ENCODE measurements at regions not wholly inside any gene's neighbourhood (a gene's known extent, or its start where the extent isn't known, plus 50 kb on each side); places are given as distances from the start of the nearest gene placed in this dataset.

DNA sequence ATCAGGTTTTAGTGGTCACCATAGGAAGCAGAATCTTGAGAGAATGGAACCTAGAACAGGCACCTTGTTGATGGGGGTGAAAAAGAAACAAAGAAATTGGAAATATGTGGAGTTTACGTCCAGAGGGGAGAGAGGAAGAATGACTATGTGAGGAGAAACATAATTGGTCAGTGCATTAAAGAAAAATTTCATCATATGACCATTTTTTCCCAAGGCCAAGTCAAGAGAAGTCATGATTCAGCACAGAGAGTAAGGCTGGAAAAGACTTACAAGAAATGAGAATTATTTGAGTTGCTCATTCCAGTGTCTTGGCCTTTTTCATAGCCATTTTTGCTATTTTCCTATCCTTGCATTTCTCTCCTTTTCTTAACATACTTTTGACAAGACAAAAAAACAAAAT lies 421.7 kb downstream of the EFNB2 start:
- ChIA-PET CTCF (no interaction called here), POLR2A (no interaction called here)
- H3K4me1 ChIP-seq (ENCODE audit: control insufficient read depth, insufficient read depth, low read length), result no peaks in the 10 kb centered on the region
- H3K36me3 ChIP-seq (ENCODE audit: control insufficient read depth in 2 of 2, insufficient read depth in 1 of 2, low read length in 2 of 2), result no peaks in the 10 kb centered on the region
- H3K4me3 ChIP-seq (ENCODE audit: low read depth, low read length), result no peak overlapping the region
- H3K27ac ChIP-seq (ENCODE audit: extremely low read depth, low read depth, low read length), result no peak overlapping the region
- TF ChIP-seq ZNF555 (tag by site-specific recombination; conservative IDR thresholded peaks at IDR 0.05) (no peak), ZNF707 (tag by site-specific recombination; IDR thresholded peaks at IDR 0.05) (no peak), ZNF549 (tag by site-specific recombination; IDR thresholded peaks at IDR 0.05) (no peak), OVOL3 (tag by site-specific recombination; IDR thresholded peaks at IDR 0.05) (no peak), ZNF223 (tag by site-specific recombination; IDR thresholded peaks at IDR 0.05) (no peak), ZNF121 (tag by site-specific recombination; IDR thresholded peaks at IDR 0.05) (no peak), ZNF785 (tag by site-specific recombination; IDR thresholded peaks at IDR 0.05) (no peak), PATZ1 (tag by site-specific recombination; IDR thresholded peaks at IDR 0.05) (no peak), PBX3 (CRISPR knock-in tag; IDR thresholded peaks at IDR 0.05) (no peak), SP7 (tag by site-specific recombination; IDR thresholded peaks at IDR 0.05) (no peak), PRDM2 (tag by site-specific recombination; IDR thresholded peaks at IDR 0.05; ENCODE audit: borderline replicate concordance) (no peak), HOXD13 (CRISPR knock-in tag; IDR thresholded peaks at IDR 0.05; ENCODE audit: borderline replicate concordance) (no peak), ZNF140 (tag by site-specific recombination; IDR thresholded peaks at IDR 0.05) (no peak)
- TF ChIP-seq, protein P1, sequence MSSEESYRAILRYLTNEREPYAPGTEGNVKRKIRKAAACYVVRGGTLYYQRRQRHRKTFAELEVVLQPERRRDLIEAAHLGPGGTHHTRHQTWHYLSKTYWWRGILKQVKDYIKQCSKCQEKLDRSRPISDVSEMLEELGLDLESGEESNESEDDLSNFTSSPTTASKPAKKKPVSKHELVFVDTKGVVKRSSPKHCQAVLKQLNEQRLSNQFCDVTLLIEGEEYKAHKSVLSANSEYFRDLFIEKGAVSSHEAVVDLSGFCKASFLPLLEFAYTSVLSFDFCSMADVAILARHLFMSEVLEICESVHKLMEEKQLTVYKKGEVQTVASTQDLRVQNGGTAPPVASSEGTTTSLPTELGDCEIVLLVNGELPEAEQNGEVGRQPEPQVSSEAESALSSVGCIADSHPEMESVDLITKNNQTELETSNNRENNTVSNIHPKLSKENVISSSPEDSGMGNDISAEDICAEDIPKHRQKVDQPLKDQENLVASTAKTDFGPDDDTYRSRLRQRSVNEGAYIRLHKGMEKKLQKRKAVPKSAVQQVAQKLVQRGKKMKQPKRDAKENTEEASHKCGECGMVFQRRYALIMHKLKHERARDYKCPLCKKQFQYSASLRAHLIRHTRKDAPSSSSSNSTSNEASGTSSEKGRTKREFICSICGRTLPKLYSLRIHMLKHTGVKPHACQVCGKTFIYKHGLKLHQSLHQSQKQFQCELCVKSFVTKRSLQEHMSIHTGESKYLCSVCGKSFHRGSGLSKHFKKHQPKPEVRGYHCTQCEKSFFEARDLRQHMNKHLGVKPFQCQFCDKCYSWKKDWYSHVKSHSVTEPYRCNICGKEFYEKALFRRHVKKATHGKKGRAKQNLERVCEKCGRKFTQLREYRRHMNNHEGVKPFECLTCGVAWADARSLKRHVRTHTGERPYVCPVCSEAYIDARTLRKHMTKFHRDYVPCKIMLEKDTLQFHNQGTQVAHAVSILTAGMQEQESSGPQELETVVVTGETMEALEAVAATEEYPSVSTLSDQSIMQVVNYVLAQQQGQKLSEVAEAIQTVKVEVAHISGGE (tag by site-specific recombination; conservative IDR thresholded peaks at IDR 0.05; ENCODE audit: low read depth), result no peak
- TF ChIP-seq, protein P2, sequence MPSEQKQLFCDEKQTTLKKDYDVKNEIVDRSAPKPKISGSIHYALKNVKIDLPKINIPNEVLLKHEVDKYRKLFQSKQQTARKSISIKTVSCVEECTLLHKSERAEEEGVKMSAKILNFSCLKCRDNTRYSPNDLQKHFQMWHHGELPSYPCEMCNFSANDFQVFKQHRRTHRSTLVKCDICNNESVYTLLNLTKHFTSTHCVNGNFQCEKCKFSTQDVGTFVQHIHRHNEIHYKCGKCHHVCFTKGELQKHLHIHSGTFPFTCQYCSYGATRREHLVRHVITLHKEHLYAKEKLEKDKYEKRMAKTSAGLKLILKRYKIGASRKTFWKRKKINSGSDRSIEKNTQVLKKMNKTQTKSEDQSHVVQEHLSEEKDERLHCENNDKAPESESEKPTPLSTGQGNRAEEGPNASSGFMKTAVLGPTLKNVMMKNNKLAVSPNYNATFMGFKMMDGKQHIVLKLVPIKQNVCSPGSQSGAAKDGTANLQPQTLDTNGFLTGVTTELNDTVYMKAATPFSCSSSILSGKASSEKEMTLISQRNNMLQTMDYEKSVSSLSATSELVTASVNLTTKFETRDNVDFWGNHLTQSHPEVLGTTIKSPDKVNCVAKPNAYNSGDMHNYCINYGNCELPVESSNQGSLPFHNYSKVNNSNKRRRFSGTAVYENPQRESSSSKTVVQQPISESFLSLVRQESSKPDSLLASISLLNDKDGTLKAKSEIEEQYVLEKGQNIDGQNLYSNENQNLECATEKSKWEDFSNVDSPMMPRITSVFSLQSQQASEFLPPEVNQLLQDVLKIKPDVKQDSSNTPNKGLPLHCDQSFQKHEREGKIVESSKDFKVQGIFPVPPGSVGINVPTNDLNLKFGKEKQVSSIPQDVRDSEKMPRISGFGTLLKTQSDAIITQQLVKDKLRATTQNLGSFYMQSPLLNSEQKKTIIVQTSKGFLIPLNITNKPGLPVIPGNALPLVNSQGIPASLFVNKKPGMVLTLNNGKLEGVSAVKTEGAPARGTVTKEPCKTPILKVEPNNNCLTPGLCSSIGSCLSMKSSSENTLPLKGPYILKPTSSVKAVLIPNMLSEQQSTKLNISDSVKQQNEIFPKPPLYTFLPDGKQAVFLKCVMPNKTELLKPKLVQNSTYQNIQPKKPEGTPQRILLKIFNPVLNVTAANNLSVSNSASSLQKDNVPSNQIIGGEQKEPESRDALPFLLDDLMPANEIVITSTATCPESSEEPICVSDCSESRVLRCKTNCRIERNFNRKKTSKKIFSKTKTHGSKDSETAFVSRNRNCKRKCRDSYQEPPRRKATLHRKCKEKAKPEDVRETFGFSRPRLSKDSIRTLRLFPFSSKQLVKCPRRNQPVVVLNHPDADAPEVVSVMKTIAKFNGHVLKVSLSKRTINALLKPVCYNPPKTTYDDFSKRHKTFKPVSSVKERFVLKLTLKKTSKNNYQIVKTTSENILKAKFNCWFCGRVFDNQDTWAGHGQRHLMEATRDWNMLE (tag by site-specific recombination; conservative IDR thresholded peaks at IDR 0.05; ENCODE audit: low read depth), result no peak
- H3K9me3 ChIP-seq (ENCODE audit: control insufficient read depth, insufficient read depth, low read depth, low read length), result no peaks in the 10 kb centered on the region
